Heart right ventricle (tissue), 16 donors: ENCODE measurements at regions not wholly inside any gene's neighbourhood (a gene's known extent, or its start where the extent isn't known, plus 50 kb on each side); places are given as distances from the start of the nearest gene placed in this dataset.
A peak's percentile ranks its signal among the peaks of the same experiment; 100 is the strongest.

Source experiments
- ATAC-seq, 8 donors: fragments of 200-7000 bp; cut with Tn5 transposase; one replicate each; pipeline ENCODE4 v1.9.1; 2020; ENCODE audit warnings: mild to moderate bottlenecking in 8 of 8, moderate library complexity in 8 of 8, moderate number of reproducible peaks in 1 of 8
- DNase-seq, 2 donors: peaks; one replicate each; pipeline ENCODE4 v3.0.0-alpha.2; 2020
- H3K27ac ChIP-seq, 10 donors: fragments of 200-600 bp; sonication (generic) in 2 of 10; one replicate each; pipeline versions ENCODE4 v1.5.0 to v1.8.0; 2020 to 2022; ENCODE audit warnings: mild to moderate bottlenecking in 3 of 10
- H3K27me3 ChIP-seq, 7 donors: fragments of 200-600 bp; one replicate each; pipeline ENCODE4 v1.8.0; 2021 to 2022; ENCODE audit warnings: mild to moderate bottlenecking in 2 of 7
- H3K36me3 ChIP-seq, 9 donors: fragments of 200-600 bp; sonication (generic) in 1 of 9; one replicate each; pipeline versions ENCODE4 v1.5.0 to v1.8.0; 2020 to 2022; ENCODE audit warnings: mild to moderate bottlenecking in 2 of 9
- H3K4me1 ChIP-seq, 9 donors: fragments of 200-600 bp; sonication (generic) in 1 of 9; one replicate each; pipeline versions ENCODE4 v1.5.0 to v1.8.0; 2020 to 2022; ENCODE audit warnings: mild to moderate bottlenecking in 4 of 9
- H3K4me3 ChIP-seq, 10 donors: fragments of 200-600 bp; sonication (generic) in 2 of 10; one replicate each; pipeline versions ENCODE4 v1.5.0 to v1.8.0; 2020 to 2022; ENCODE audit warnings: mild to moderate bottlenecking in 7 of 10, moderate library complexity in 2 of 10
- H3K9me3 ChIP-seq, 11 donors: fragments of 200-600 bp in 10 of 11; sonication (generic) in 2 of 11; one replicate each; pipeline versions ENCODE4 v1.5.0 to v1.8.0; 2013 to 2022; ENCODE audit warnings: mild to moderate bottlenecking in 2 of 11, control low read depth in 1 of 11, moderate library complexity in 1 of 11
- whole genome bisulfite sequencing, 2 donors: extraction: QIAGEN DNeasy Blood & Tissue Kit; methylation state at CpG; one replicate each; pipeline ENCODE4 v1.1.7; 2013; ENCODE audit warnings: inconsistent platforms in 1 of 2; 5-methylcytosine and 5-hydroxymethylcytosine counted together
- intact Hi-C, 10 donors: fragments of 100-400 bp; cut with DNase I; formaldehyde crosslinking; loops; one replicate each; pipeline versions ENCODE4 v1.11.1 to v1.14.2; 2022
- TF ChIP-seq, protein P1 (sequence below), 9 donors: fragments of 200-600 bp; sonication (generic) in 2 of 9; IDR thresholded peaks; one replicate each; pipeline versions ENCODE4 v1.5.0 to v1.8.0; 2021 to 2022; ENCODE audit warnings: antibody characterized with exemption in 9 of 9, mild to moderate bottlenecking in 5 of 9, moderate library complexity in 1 of 9
- donor health status: Arrhythmogenic right ventricular cardiomyopathy.
- donor health status: ischemic (EF 13 %, LVEDD 7.1; RV severe dilation, severe dysfunction).
- donor health status: healthy with polysubstance abuse.
- donor health status: DM: no; HTN: yes; CAD: no.
- donor health status: DM: no; HTN: no; CAD: no.
- donor health status: ischemic (EF 25% LVEDD 6.9; RV normal size, moderate dysfunction).
- donor health status: ischemic (EF 25% LVEDD 5.7; RV mildly dilated, moderate dysfunction).
- donor health status: healthy.
- donor health status: DM: yes; HTN: yes; CAD: no.
- donor health status: Ischemic cardiomyopathy.
- donor health status: ischemic (EF 35%, LVEDD 5.7; RV mildly dilated, moderate dysfunction).
- donor health status: nonischemic (EF 11% LVEDD 7.7; RV severe dilation, severe dysfunction).
- donor health status: DM: yes; HTN: yes; CAD: no.
- donor health status: PGD.
- donor health status: ischemic (EF 29% LVEDD 5.4; RV normal size, mild dysfunction).
- donor health status: nonischemic (EF 23%, LVEDD 6.1; RV moderate dilation, normal function).

DNA sequence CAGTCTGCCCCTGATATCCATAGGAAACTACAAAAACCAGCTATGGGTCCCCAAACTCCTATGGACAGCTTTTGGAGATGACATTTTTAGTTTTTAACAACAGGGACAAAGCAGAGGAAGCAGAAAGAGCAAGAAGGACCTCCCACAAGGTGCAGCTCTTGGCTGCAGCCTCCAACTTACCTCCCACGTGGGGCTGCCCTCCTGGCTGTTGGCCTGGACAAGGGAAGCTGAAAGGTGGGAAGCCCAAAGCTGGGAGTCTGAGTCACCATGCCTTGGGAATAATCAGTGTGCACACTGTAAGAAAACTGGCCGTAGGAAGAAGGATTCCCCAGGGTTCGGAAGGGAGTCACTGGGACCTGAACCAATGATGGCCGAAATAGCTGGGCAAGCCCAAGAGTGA is 51.8 kb upstream of the PAX1 start:
- no peak for DNase-seq
- TF ChIP-seq, protein P1, sequence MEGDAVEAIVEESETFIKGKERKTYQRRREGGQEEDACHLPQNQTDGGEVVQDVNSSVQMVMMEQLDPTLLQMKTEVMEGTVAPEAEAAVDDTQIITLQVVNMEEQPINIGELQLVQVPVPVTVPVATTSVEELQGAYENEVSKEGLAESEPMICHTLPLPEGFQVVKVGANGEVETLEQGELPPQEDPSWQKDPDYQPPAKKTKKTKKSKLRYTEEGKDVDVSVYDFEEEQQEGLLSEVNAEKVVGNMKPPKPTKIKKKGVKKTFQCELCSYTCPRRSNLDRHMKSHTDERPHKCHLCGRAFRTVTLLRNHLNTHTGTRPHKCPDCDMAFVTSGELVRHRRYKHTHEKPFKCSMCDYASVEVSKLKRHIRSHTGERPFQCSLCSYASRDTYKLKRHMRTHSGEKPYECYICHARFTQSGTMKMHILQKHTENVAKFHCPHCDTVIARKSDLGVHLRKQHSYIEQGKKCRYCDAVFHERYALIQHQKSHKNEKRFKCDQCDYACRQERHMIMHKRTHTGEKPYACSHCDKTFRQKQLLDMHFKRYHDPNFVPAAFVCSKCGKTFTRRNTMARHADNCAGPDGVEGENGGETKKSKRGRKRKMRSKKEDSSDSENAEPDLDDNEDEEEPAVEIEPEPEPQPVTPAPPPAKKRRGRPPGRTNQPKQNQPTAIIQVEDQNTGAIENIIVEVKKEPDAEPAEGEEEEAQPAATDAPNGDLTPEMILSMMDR (IDR thresholded peaks at IDR 0.05), result no peak
- no peak overlapping the region for H3K27ac ChIP-seq
- no peak for ATAC-seq
- H3K4me1 ChIP-seq, result no peaks in the 10 kb centered on the region
- peaks cover 0 to 7% (median 0%) of the 10 kb centered on the region in 11 donors for H3K9me3 ChIP-seq
- intact Hi-C loops, result no loop called here
- no peak overlapping the region for H3K4me3 ChIP-seq
- peaks cover 0 to 13% (median 0%) of the 10 kb centered on the region in 7 donors for H3K27me3 ChIP-seq
- WGBS, 2 donors, result 70 to 81% methylated on average over 4 of the region's 4 CpGs
- no peaks in the 10 kb centered on the region for H3K36me3 ChIP-seq

DNA sequence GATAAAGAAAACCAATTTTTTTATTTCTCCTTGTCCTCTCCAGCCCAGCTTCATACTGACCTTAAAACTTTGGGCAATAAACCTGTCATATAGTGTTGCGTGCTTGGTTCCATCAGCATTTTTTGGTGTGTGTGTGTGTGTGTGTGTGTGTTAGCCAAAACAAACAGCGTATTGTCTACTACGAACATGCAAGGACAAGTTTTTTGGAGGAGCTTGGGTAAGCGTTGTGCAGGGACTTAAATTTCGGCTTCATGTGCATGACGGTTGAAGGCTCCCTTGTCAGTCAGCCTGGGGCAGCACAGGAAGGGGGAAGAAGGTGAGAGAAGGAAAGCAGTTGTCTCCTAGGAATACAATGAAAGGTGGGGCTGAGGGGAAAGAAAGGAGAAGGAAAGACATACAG is 62.0 kb upstream of the PAX1 start:
- ATAC-seq (no peak), DNase-seq (no peak)
- Histone ChIP-seq H3K4me3 (no peak overlapping the region), H3K4me1 (no peaks in the 10 kb centered on the region), H3K36me3 (no peaks in the 10 kb centered on the region), H3K27ac (no peak overlapping the region), H3K27me3 (peaks cover 0 to 3% (median 0%) of the 10 kb centered on the region in 7 donors), H3K9me3 (peaks cover 0 to 34% (median 12%) of the 10 kb centered on the region in 11 donors)
- TF ChIP-seq, protein P1 (IDR thresholded peaks at IDR 0.05), result no peak
- intact Hi-C loops, result no loop called here
- 76 to 86% methylated on average over 6 of the region's 6 CpGs for WGBS, 2 donors

DNA sequence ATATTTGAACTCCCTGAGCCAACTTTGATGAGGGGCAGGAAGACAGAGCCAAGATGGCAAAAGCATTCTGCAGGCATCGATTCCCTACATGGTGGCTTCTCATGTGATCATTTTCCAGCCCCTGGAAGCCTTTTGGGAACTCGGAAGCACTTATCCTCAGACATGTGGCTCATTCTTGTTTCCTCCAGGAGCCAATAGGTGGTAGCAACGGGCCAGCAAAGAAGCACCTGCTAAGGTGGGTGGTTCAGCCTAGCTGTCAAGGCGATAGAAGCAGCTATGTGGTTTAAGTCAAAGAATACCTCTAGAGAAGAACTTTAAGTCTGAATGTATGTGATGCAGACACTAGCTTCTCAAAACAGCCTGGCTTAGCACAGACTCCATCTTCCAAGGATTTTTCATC is 64.9 kb upstream of the PAX1 start:
- intact Hi-C loops, result no loop called here
- 16 to 17% methylated on average over 4 of the region's 4 CpGs for WGBS, 2 donors
- no peaks in the 10 kb centered on the region for H3K36me3 ChIP-seq
- TF ChIP-seq, protein P1 (IDR thresholded peaks at IDR 0.05), result peak in 2 of 9 donors; percentile 12 to 23
- peaks cover 0 to 9% (median 0%) of the 10 kb centered on the region in 11 donors for H3K9me3 ChIP-seq
- no peak overlapping the region for H3K27ac ChIP-seq
- H3K27me3 ChIP-seq, result peaks cover 0 to 3% (median 0%) of the 10 kb centered on the region in 7 donors
- ATAC-seq (no peak), DNase-seq (no peak)
- H3K4me3 ChIP-seq, result no peak overlapping the region
- no peaks in the 10 kb centered on the region for H3K4me1 ChIP-seq

DNA sequence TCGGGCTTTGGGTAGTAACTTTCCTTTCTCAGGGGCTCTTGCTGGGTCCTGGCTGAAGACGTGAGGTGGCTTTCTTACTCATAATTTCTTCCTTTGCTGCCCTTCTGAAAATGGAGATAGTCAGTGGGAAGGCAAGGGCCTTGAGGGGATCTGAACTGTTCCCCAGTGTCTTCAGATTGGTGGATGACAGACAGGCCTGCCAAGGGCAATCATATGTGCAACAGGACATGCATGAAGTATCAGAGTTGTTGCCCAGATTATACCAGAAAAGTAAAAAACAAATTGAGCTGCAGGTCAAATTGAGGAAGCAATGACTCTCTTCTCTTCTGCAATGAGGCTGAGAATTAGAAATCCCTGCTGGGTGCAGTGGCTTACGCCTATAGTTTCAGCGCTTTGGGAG is 71.6 kb upstream of the PAX1 start:
- Histone ChIP-seq H3K27me3 (peaks cover 0 to 15% (median 0%) of the 10 kb centered on the region in 7 donors), H3K36me3 (no peaks in the 10 kb centered on the region), H3K4me1 (no peaks in the 10 kb centered on the region), H3K27ac (no peak overlapping the region), H3K9me3 (no peaks in the 10 kb centered on the region), H3K4me3 (no peak overlapping the region)
- intact Hi-C loops, result no loop called here
- DNase-seq (no peak), ATAC-seq (no peak)
- TF ChIP-seq, protein P1 (IDR thresholded peaks at IDR 0.05), result no peak
- WGBS, 2 donors, result 84 to 86% methylated on average over 4 of the region's 4 CpGs

DNA sequence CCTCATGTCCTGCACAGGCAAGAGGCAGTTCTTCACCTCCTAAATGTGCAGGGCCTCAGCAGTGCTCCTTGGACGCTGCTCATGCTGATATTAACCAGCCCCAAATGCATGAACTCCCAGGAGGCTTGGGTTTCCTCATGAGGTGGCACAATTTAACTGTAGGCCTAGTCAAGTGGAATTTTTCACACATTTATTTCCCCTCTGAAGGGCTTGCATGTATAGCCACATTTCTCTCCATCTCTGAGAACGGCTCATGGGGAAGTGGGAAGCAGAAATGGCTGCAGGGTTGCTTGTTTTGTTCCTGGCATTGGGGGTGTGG is 72.8 kb upstream of the PAX1 start:
- TF ChIP-seq, protein P1 (IDR thresholded peaks at IDR 0.05), result no peak
- DNase-seq, result no peak
- intact Hi-C loops, result no loop called here

More for the DNA sequence above, 72.8 kb upstream of the PAX1 start:
- Histone ChIP-seq H3K4me3 (no peak overlapping the region), H3K4me1 (no peaks in the 10 kb centered on the region), H3K27me3 (peaks cover 0 to 22% (median 0%) of the 10 kb centered on the region in 7 donors), H3K27ac (no peak overlapping the region), H3K9me3 (no peaks in the 10 kb centered on the region), H3K36me3 (no peaks in the 10 kb centered on the region)
- 47 to 60% methylated on average over 2 of the region's 2 CpGs for WGBS, 2 donors
- no peak for ATAC-seq
